Tibial artery (tissue), 4 donors: ENCODE measurements at regions not wholly inside any gene's neighbourhood (a gene's known extent, or its start where the extent isn't known, plus 50 kb on each side); places are given as distances from the start of the nearest gene placed in this dataset.

Experiments used
- DNase-seq, 2 donors: peaks; one replicate each; pipeline ENCODE4 v3.0.0-alpha.2; 2019
- H3K27ac ChIP-seq, 2 donors: fragments of 200-600 bp; sonication (generic) in 1 of 2; 1 replicate in 1 of 2; 2 replicates in 1 of 2; pipeline ENCODE4 v1.5.1; 2018 to 2019; ENCODE audit warnings: mild to moderate bottlenecking in 1 of 2
- H3K27me3 ChIP-seq, 2 donors: fragments of 200-600 bp; sonication (generic) in 1 of 2; one replicate each; pipeline versions ENCODE4 v1.5.1 to v1.6.0; 2016 to 2019
- H3K36me3 ChIP-seq, 3 donors: fragments of 200-600 bp; sonication (generic) in 2 of 3; one replicate each; pipeline ENCODE4 v1.5.1; 2016 to 2019; ENCODE audit warnings: mild to moderate bottlenecking in 2 of 3
- H3K4me1 ChIP-seq, 4 donors: fragments of 200-600 bp; sonication (generic) in 2 of 4; 1 replicate in 3 of 4; 2 replicates in 1 of 4; pipeline ENCODE4 v1.5.1; 2016 to 2019
- H3K4me3 ChIP-seq, 2 donors: fragments of 200-600 bp; sonication (generic) in 1 of 2; 1 replicate in 1 of 2; 2 replicates in 1 of 2; pipeline ENCODE4 v1.5.1; 2018 to 2019; ENCODE audit warnings: mild to moderate bottlenecking in 2 of 2
- H3K9me3 ChIP-seq, 3 donors: fragments of 200-600 bp; sonication (generic) in 1 of 3; one replicate each; pipeline ENCODE4 v1.5.1; 2016 to 2019
- intact Hi-C: fragments of 100-400 bp; cut with DNase I; formaldehyde crosslinking; loops from one replicate; pipeline ENCODE4 v1.15.0; 2023; ENCODE audit warnings: low total_unique reads
- TF ChIP-seq, protein P1 (sequence below), 2 experiments: fragments of 200-600 bp in 1 of 2; fragments of 450-650 bp in 1 of 2; IDR thresholded peaks; one replicate each; pipeline ENCODE4 v1.5.1; 2017 to 2019; ENCODE audit warnings: antibody characterized with exemption in 2 of 2, mild to moderate bottlenecking in 1 of 2, moderate library complexity in 1 of 2

- TF ChIP-seq, protein P1, sequence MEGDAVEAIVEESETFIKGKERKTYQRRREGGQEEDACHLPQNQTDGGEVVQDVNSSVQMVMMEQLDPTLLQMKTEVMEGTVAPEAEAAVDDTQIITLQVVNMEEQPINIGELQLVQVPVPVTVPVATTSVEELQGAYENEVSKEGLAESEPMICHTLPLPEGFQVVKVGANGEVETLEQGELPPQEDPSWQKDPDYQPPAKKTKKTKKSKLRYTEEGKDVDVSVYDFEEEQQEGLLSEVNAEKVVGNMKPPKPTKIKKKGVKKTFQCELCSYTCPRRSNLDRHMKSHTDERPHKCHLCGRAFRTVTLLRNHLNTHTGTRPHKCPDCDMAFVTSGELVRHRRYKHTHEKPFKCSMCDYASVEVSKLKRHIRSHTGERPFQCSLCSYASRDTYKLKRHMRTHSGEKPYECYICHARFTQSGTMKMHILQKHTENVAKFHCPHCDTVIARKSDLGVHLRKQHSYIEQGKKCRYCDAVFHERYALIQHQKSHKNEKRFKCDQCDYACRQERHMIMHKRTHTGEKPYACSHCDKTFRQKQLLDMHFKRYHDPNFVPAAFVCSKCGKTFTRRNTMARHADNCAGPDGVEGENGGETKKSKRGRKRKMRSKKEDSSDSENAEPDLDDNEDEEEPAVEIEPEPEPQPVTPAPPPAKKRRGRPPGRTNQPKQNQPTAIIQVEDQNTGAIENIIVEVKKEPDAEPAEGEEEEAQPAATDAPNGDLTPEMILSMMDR (IDR thresholded peaks at IDR 0.05): no peak
- Histone ChIP-seq H3K27ac (no peak overlapping the region), H3K27me3 (no peaks in the 10 kb centered on the region), H3K4me1 (no peaks in the 10 kb centered on the region), H3K4me3 (no peak overlapping the region), H3K9me3 (no peaks in the 10 kb centered on the region), H3K36me3 (no peaks in the 10 kb centered on the region)
- intact Hi-C loops: no loop called here
- no peak for DNase-seq
These were observed 99.3 kb upstream of the CFAP20DC start for GRCh38 chr3:59149166-59149565.

DNA sequence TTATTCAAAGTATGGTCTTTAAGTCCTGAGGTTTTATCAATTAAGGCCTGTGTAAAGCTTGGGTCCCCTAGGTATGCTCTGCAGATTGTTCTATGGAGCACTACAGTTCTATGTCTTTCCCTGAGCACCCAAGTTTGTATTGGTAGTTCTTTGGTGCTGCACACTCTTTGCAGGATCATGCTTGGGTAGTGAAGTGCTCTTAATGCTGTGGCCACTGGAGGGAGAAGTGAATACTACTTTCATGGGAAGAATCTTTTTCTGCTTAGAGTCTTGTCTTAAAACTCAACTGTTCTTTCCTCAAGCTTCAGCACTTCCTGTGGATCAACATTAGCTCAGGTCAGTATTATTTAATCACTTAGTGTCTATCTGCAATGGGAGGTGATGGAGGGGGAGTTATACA is 93.6 kb upstream of the CFAP20DC start:
- intact Hi-C loops: no loop called here
- no peaks in the 10 kb centered on the region for H3K4me1 ChIP-seq
- H3K36me3 ChIP-seq: no peaks in the 10 kb centered on the region
- no peaks in the 10 kb centered on the region for H3K9me3 ChIP-seq
- no peaks in the 10 kb centered on the region for H3K27me3 ChIP-seq
- H3K27ac ChIP-seq: no peak overlapping the region
- TF ChIP-seq, protein P1 (IDR thresholded peaks at IDR 0.05): no peak
- no peak for DNase-seq
- H3K4me3 ChIP-seq: no peak overlapping the region

- Histone ChIP-seq H3K36me3 (no peaks in the 10 kb centered on the region), H3K4me1 (no peaks in the 10 kb centered on the region), H3K27ac (no peak overlapping the region), H3K4me3 (no peak overlapping the region), H3K9me3 (no peaks in the 10 kb centered on the region), H3K27me3 (no peaks in the 10 kb centered on the region)
- TF ChIP-seq, protein P1 (IDR thresholded peaks at IDR 0.05): no peak
- intact Hi-C loops: no loop called here
- DNase-seq: no peak
These were observed 92.7 kb upstream of the CFAP20DC start for GRCh38 chr3:59142556-59142955.

GRCh38 chr3:59138966-59139365 is 89.1 kb upstream of the CFAP20DC start:
- Histone ChIP-seq H3K27me3 (no peaks in the 10 kb centered on the region), H3K27ac (no peak overlapping the region), H3K4me1 (peaks cover 0 to 5% (median 0%) of the 10 kb centered on the region in 4 donors), H3K36me3 (no peaks in the 10 kb centered on the region), H3K4me3 (no peak overlapping the region), H3K9me3 (no peaks in the 10 kb centered on the region)
- TF ChIP-seq, protein P1 (IDR thresholded peaks at IDR 0.05): no peak
- DNase-seq: no peak
- intact Hi-C loops: no loop called here

DNA sequence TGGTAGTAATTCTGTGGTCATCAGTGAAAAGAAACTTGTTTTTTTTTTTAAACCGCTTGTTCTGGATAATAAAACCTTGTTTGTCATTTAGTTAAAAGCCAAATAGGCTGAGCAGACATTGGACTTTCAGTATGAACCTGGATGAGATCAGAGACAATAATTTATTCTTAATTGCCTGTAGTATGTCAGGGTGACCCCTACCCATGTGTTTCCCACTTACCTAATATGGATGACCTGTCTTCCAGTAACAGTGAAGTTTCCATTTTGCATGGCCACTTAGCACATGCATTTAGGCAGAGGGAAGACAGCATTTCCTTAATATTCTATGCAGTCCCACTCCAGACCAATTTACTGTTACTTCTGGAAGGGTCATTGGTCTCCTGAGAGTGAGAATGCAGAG is 87.6 kb upstream of the CFAP20DC start:
- DNase-seq: no peak
- Histone ChIP-seq H3K4me1 (peaks cover 0 to 18% (median 0%) of the 10 kb centered on the region in 4 donors), H3K4me3 (no peak overlapping the region), H3K9me3 (no peaks in the 10 kb centered on the region), H3K27me3 (no peaks in the 10 kb centered on the region), H3K36me3 (no peaks in the 10 kb centered on the region), H3K27ac (no peak overlapping the region)
- intact Hi-C loops: no loop called here
- TF ChIP-seq, protein P1 (IDR thresholded peaks at IDR 0.05): no peak

DNA sequence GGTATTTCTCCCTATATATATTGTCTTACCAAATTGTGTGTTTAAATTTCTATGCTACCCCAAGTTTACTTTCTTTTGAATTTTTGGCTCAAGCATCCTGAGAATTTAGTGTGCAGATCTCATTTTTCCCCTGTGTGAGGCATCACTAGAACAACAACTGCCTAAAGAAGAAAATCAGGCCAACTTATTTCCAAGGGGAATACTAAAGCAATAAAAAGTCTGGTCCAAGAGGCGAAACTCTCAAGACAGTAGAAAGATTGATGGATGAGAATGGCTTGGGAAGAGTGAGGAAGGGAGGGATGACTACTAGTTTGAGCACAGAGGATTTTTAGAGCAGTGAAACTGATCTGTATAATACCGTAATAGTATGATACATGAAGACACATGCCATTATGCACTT is 86.3 kb upstream of the CFAP20DC start:
- H3K4me1 ChIP-seq: peaks cover 0 to 31% (median 0%) of the 10 kb centered on the region in 4 donors
- no peak overlapping the region for H3K4me3 ChIP-seq
- TF ChIP-seq, protein P1 (IDR thresholded peaks at IDR 0.05): no peak
- no peak overlapping the region for H3K27ac ChIP-seq
- no peaks in the 10 kb centered on the region for H3K9me3 ChIP-seq
- H3K36me3 ChIP-seq: no peaks in the 10 kb centered on the region
- intact Hi-C loops: no loop called here
- no peaks in the 10 kb centered on the region for H3K27me3 ChIP-seq
- DNase-seq: no peak
